ENCODE measurements at regions not wholly inside any gene's neighbourhood (a gene's known extent, or its start where the extent isn't known, plus 50 kb on each side); places are given as distances from the start of the nearest gene placed in this dataset.

GRCh38 chr10:44287408-44287807 lies 97.5 kb downstream of the CXCL12 start:
- TF ChIP-seq CTCF (IDR thresholded peaks at IDR 0.05; ENCODE audit: low read length): no peak
- TF ChIP-seq EZH2 (optimal IDR thresholded peaks at IDR 0.05; ENCODE audit: low read depth, low read length): no peak
